Thymus (tissue), 11 donors: ENCODE measurements at regions not wholly inside any gene's neighbourhood (a gene's known extent, or its start where the extent isn't known, plus 50 kb on each side); places are given as distances from the start of the nearest gene placed in this dataset.

Source experiments
- DNase-seq, 9 donors: peaks; one replicate each; pipeline ENCODE4 v3.0.0-alpha.2; 2013; ENCODE audit warnings: low spot score in 9 of 9, low read depth in 6 of 9, missing footprints in 1 of 9
- H3K27ac ChIP-seq, 2 donors: one replicate each; pipeline ENCODE4 v1.5.1; 2013; ENCODE audit warnings: control low read depth in 1 of 2, low read depth in 1 of 2, low read length in 1 of 2, mild to moderate bottlenecking in 1 of 2, moderate library complexity in 1 of 2
- H3K27me3 ChIP-seq, 2 donors: one replicate each; pipeline ENCODE4 v1.5.1; 2013; ENCODE audit warnings: low read length in 1 of 2; ENCODE audit not compliant: control insufficient read depth in 2 of 2, insufficient read depth in 1 of 2
- H3K36me3 ChIP-seq, 2 donors: one replicate each; pipeline ENCODE4 v1.5.1; 2013; ENCODE audit warnings: low read length in 1 of 2, mild to moderate bottlenecking in 1 of 2, moderate library complexity in 1 of 2; ENCODE audit not compliant: control insufficient read depth in 2 of 2, insufficient read depth in 2 of 2
- H3K4me1 ChIP-seq, 2 donors: one replicate each; pipeline ENCODE4 v1.5.1; 2013; ENCODE audit warnings: low read length in 2 of 2; ENCODE audit not compliant: control insufficient read depth in 2 of 2, insufficient read depth in 2 of 2
- H3K4me3 ChIP-seq, 2 donors: one replicate each; pipeline ENCODE4 v1.5.1; 2013; ENCODE audit warnings: low read length in 2 of 2, control low read depth in 1 of 2, mild to moderate bottlenecking in 1 of 2
- H3K9me3 ChIP-seq, 2 donors: one replicate each; pipeline ENCODE4 v1.5.1; 2013; ENCODE audit warnings: low read length in 1 of 2, mild to moderate bottlenecking in 1 of 2; ENCODE audit not compliant: control insufficient read depth in 2 of 2, insufficient read depth in 1 of 2
- WGBS: extraction: QIAGEN DNeasy Blood & Tissue Kit; methylation state at CpG from one replicate; pipeline ENCODE4 v1.1.7; 2013; 5-methylcytosine and 5-hydroxymethylcytosine counted together
- donor health status: healthy.

DNA sequence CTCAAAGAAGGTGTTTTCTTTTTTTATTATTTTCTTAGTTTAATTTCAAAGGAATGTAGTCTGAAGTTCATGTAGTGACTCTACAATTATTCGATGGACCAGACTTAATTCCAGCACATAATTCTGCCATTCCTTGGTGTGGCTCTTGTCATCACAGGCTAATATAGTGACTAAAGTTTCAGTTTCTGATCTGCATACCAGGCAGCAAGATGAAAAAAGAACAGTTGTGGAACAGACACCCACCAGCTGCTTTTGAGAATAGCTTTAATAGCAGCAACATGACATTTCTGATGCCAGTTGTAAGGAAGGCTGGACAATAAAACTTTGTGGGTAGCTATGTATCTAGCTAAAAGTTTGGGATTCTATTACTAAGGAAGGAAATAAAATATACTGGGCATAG is 676.3 kb upstream of the GRAMD2B start:
- Histone ChIP-seq H3K27ac (no peak overlapping the region), H3K36me3 (no peaks in the 10 kb centered on the region), H3K9me3 (no peaks in the 10 kb centered on the region), H3K4me3 (no peak overlapping the region), H3K4me1 (no peaks in the 10 kb centered on the region), H3K27me3 (no peaks in the 10 kb centered on the region)
- 95% methylated on average over 1 of the region's 1 CpG for WGBS
- no peak for DNase-seq

DNA sequence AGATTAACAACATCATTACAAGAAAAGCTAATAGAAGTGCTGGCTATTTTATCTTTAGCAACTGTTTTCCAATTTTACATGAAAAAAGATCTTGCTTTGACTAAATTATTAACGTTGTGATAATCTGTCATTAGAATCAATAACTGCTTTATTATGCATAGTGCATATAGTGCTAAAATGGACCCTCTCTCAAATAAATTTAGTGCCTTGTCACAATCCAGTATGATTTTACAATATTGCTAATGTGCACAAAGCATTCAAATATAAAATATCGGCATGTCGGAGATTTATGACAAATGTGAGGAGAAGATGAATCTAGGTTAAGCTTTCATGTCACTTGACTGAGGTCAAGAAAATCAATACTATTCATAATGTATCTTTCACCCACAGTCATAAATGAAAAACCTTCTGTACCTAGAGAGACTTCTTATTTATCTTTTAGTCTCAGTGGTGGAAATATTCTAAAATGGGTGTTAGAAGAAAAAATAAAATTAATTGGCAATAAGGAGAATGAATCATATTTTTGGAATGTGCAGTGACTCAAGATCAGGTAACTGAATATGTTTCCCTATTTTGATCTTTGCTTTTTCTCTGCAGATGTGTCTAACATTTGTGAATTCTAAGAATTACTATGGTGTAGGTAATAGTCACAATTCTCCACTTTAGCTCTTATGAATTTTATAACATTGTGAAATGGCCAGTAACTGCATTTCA is 672.9 kb upstream of the GRAMD2B start:
- H3K4me3 ChIP-seq: no peak overlapping the region
- WGBS: 95% methylated on average over 3 of the region's 3 CpGs

DNA sequence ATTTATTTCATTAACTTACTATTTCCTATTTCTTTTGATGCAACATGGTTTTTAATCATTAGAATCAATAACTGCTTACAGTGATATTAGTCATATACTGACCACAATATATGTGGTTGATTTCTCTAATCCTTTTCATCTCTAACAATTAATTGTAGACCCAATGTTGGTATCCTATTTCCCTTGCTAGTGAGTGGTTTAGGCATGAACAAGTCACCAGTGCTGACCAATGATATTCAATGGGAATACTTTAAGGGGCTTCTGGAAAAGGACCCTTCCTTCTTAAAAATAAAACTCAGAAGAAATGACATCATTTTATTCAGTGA is 672.4 kb upstream of the GRAMD2B start:
- H3K27ac ChIP-seq: no peak overlapping the region
- H3K27me3 ChIP-seq: no peaks in the 10 kb centered on the region
- H3K9me3 ChIP-seq: no peaks in the 10 kb centered on the region
- no peaks in the 10 kb centered on the region for H3K36me3 ChIP-seq
- no peak overlapping the region for H3K4me3 ChIP-seq
- no peak for DNase-seq
- H3K4me1 ChIP-seq: no peaks in the 10 kb centered on the region

More for the DNA sequence above, 672.9 kb upstream of the GRAMD2B start:
- DNase-seq: no peak
- Histone ChIP-seq H3K4me1 (no peaks in the 10 kb centered on the region), H3K9me3 (no peaks in the 10 kb centered on the region), H3K36me3 (no peaks in the 10 kb centered on the region), H3K27me3 (no peaks in the 10 kb centered on the region), H3K27ac (no peak overlapping the region)

DNA sequence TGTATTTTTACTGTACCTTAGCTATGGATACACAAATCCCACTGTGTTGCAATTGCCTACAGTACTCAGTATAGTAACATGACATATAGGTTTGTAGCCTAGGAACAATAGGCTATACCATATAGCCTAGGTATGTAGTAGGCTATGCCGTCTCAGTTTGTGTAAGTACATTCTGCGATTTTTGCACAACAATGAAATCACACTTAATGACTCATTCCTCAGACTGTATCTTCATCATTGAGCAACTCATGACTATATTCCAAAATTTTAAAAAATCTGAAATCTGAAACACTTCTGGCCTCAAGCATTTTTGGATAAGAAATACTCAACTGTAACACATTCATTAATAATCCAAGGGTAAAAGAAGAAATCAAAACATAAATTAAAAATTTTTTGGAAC is 666.8 kb upstream of the GRAMD2B start:
- Histone ChIP-seq H3K27ac (no peak overlapping the region), H3K27me3 (no peaks in the 10 kb centered on the region), H3K4me1 (no peaks in the 10 kb centered on the region), H3K4me3 (no peak overlapping the region), H3K36me3 (no peaks in the 10 kb centered on the region), H3K9me3 (no peaks in the 10 kb centered on the region)
- 95% methylated on average over 2 of the region's 2 CpGs for WGBS
- no peak for DNase-seq

DNA sequence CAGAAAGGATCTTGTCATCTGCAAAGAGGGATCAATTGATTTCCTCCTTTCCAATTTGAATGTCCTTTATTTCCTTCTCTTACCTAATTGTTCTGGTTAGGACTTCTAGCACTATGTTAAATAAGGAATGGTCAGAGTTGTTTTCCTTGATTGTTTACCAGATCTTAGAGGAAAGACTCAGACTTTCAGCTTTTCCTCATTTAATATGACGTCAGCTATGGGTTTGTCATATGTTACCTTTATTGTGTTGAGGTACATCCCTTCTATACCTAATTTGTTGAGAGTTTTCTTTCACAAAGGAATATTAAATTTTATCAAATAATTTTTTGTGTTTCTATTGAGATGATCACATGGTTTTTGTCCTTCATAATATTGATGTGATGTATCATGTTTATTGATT is 656.5 kb upstream of the GRAMD2B start:
- no peak for DNase-seq
- 95% methylated on average over 1 of the region's 1 CpG for WGBS
- no peaks in the 10 kb centered on the region for H3K36me3 ChIP-seq

DNA sequence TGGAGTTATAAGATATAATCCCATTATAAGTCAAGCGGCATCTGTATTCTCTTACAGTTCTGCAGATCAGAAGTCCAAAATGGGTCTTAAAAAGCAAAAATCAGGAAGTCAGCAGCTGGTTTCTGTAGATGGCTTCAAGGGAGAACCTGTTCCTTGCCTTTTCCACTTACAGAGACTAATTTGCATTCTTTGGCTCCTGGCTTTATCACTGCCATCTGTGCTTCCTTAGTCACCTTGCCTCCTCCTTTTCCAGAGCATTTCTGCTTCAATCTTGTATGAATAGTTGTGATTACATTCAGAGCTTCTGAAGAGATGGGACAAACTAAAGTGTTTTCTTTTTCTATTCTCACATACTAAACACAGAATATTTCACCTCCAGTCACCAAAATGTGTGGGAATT is 647.3 kb upstream of the GRAMD2B start:
- no peak for DNase-seq
- WGBS: 99% methylated on average over 1 of the region's 1 CpG
- H3K36me3 ChIP-seq: no peaks in the 10 kb centered on the region

More for the DNA sequence above, 656.5 kb upstream of the GRAMD2B start:
- Histone ChIP-seq H3K27ac (no peak overlapping the region), H3K27me3 (no peaks in the 10 kb centered on the region), H3K4me3 (no peak overlapping the region), H3K4me1 (no peaks in the 10 kb centered on the region), H3K9me3 (no peaks in the 10 kb centered on the region)

DNA sequence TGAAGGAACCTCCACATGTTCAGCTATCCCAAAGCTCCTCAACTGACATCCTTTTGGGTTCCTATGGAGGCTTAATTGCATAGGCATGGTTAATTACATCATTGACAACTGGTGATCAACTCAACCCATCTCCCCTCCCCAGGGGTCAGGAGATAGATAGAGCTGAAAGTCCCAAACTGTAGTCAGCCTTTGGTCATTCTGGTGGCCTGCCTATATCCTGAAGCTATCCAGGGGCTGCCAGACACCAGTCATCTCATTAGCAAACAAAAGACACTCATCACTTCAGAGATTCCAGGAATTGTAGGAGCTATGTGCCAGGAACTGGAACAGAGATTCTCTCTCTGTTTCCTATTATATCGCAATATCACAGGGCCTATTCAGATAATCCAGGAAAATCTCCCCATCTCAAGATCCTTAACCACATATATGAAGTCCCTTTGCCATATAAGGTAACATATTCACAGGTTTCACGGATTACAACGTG is 646.5 kb upstream of the GRAMD2B start:
- H3K4me1 ChIP-seq: no peaks in the 10 kb centered on the region
- no peaks in the 10 kb centered on the region for H3K27me3 ChIP-seq
- WGBS: 95% methylated on average over 3 of the region's 3 CpGs
- H3K36me3 ChIP-seq: no peaks in the 10 kb centered on the region
- no peak overlapping the region for H3K27ac ChIP-seq
- DNase-seq: no peak
- H3K9me3 ChIP-seq: no peaks in the 10 kb centered on the region
- no peak overlapping the region for H3K4me3 ChIP-seq

More for the DNA sequence above, 647.3 kb upstream of the GRAMD2B start:
- H3K4me1 ChIP-seq: no peaks in the 10 kb centered on the region
- no peak overlapping the region for H3K27ac ChIP-seq
- no peak overlapping the region for H3K4me3 ChIP-seq
- no peaks in the 10 kb centered on the region for H3K9me3 ChIP-seq
- no peaks in the 10 kb centered on the region for H3K27me3 ChIP-seq

DNA sequence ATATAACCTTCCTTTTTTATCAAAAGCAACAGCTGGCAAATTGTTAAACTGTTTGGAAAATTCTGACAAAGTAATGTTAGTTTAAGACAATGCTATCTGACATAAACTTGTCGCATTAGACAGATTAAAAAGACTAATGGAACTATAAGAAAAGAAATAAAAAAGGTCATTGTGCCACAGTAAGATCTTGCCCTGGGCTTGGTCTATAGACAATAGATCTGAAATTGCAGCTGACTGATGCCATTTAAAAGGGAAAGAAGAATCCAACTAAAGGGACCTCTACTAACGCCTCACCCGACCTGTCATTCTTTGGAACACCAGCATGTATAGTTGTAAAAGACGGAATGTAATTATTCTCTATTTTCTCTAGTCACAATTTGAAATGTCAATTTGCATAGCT is 644.4 kb upstream of the GRAMD2B start:
- Histone ChIP-seq H3K36me3 (no peaks in the 10 kb centered on the region), H3K4me1 (no peaks in the 10 kb centered on the region), H3K27me3 (no peaks in the 10 kb centered on the region), H3K9me3 (no peaks in the 10 kb centered on the region), H3K4me3 (no peak overlapping the region), H3K27ac (no peak overlapping the region)
- DNase-seq: no peak
- 95% methylated on average over 4 of the region's 4 CpGs for WGBS

DNA sequence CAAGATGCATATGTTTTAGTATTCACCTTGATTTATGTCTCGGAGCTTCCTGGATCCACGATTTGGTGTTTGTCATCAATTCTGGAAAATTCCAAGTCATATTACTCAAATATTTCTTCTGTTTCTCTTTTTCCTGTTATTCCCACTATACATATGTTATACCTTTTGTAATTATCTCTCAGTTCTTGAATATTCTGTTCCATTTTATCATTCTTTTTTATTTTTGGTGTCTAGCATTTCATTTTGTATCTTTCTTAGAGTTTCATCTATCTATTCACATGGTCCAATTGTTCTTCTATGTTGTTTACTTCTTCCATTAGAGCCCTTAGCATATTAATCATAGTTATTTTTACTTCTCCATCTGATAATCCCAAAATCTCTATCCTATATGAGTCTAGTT is 637.8 kb upstream of the GRAMD2B start:
- Histone ChIP-seq H3K4me3 (no peak overlapping the region), H3K36me3 (no peaks in the 10 kb centered on the region), H3K27me3 (no peaks in the 10 kb centered on the region), H3K4me1 (no peaks in the 10 kb centered on the region), H3K27ac (no peak overlapping the region), H3K9me3 (no peaks in the 10 kb centered on the region)
- DNase-seq: no peak
- 90% methylated on average over 2 of the region's 2 CpGs for WGBS
